Activated CD8-positive, alpha-beta memory T cell treated with anti-CD3 and anti-CD28 coated beads, Interleukin-2, amount 50 U/mL, for 1 hour (primary cell): ENCODE measurements at regions not wholly inside any gene's neighbourhood (a gene's known extent, or its start where the extent isn't known, plus 50 kb on each side); places are given as distances from the start of the nearest gene placed in this dataset.
"Not testable (repeated sequence)": the region's sequence is repeated elsewhere in the genome, so short reads cannot be mapped to it uniquely, and the experiment has no call there.

ENCODE experiments used
- DNase-seq: peaks from one replicate; pipeline ENCODE4 v3.0.0-alpha.2; 2020; ENCODE audit errors: extremely low read depth

GRCh38 chr5:126677121-126677520 lies 76.4 kb downstream of the PHAX start:
- no peak for DNase-seq

GRCh38 chr5:126680191-126680817 lies 79.6 kb downstream of the PHAX start:
- DNase-seq, result no peak

- DNase-seq, result not testable (repeated sequence)
These were observed 80.6 kb downstream of the PHAX start for GRCh38 chr5:126681314-126681713.

GRCh38 chr5:126681970-126682369 lies 81.2 kb downstream of the PHAX start:
- no peak for DNase-seq

GRCh38 chr5:126682856-126683255 lies 82.1 kb downstream of the PHAX start:
- no peak for DNase-seq

- no peak for DNase-seq
These were observed 83.2 kb downstream of the PHAX start for GRCh38 chr5:126683912-126684311.

- DNase-seq, result peak; percentile 11
These were observed 84.1 kb downstream of the PHAX start for GRCh38 chr5:126684656-126685442.

- DNase-seq, result no peak
These were observed 85.8 kb downstream of the PHAX start for GRCh38 chr5:126686451-126687126.

GRCh38 chr5:126692971-126693370 lies 84.0 kb upstream of the LMNB1 start:
- DNase-seq, result no peak

GRCh38 chr5:126693806-126694205 lies 83.1 kb upstream of the LMNB1 start:
- DNase-seq, result no peak

- no peak for DNase-seq
These were observed 82.5 kb upstream of the LMNB1 start for GRCh38 chr5:126694403-126694802.

GRCh38 chr5:126695091-126695490 lies 81.8 kb upstream of the LMNB1 start:
- DNase-seq, result no peak

GRCh38 chr5:126707080-126707479 lies 69.9 kb upstream of the LMNB1 start:
- no peak for DNase-seq

- DNase-seq, result no peak
These were observed 61.2 kb upstream of the LMNB1 start for GRCh38 chr5:126715765-126716164.

- DNase-seq, result no peak
These were observed 60.1 kb upstream of the LMNB1 start for GRCh38 chr5:126716861-126717260.

GRCh38 chr5:126718236-126718868 lies 58.6 kb upstream of the LMNB1 start:
- DNase-seq, result no peak

- DNase-seq, result no peak
These were observed 56.6 kb upstream of the LMNB1 start for GRCh38 chr5:126720369-126720768.

- no peak for DNase-seq
These were observed 53.3 kb upstream of the LMNB1 start for GRCh38 chr5:126723643-126724042.
